ENCODE measurements at regions not wholly inside any gene's neighbourhood (a gene's known extent, or its start where the extent isn't known, plus 50 kb on each side); places are given as distances from the start of the nearest gene placed in this dataset.

DNA sequence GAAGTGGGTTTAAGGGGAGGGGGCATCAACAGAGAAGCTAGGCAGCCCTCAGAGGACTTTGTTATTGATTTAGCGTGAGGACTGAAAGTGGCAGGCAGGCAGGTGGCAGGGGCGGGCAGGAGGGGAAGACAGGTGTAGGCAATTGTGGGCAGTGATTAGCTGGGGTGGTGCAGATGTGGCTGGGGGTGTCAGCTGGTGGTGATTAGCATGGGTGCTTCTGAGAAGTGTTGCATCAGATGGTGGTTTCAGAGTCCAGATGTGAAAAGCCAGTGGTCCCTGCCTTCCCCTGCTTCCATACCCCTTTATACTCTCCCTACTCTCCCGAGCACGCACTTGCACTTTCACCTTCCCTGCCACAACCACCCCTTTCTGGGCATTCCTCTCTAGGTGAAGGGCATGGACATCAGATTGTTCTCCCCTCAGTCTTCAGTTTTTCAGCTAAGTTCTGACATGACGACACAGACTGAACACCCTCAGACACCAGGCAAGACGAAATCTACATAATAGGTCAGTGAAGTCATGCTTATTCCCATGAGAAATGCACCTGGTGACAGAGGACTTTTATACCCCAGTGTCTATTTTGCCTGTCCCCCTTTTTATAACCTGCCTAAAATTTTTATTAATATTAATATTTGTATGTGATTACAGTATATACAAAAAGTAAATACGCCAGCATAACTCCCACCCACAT, 435.7 kb upstream of the CADM1 start:
- peak; percentile 56 for DNase-seq

DNA sequence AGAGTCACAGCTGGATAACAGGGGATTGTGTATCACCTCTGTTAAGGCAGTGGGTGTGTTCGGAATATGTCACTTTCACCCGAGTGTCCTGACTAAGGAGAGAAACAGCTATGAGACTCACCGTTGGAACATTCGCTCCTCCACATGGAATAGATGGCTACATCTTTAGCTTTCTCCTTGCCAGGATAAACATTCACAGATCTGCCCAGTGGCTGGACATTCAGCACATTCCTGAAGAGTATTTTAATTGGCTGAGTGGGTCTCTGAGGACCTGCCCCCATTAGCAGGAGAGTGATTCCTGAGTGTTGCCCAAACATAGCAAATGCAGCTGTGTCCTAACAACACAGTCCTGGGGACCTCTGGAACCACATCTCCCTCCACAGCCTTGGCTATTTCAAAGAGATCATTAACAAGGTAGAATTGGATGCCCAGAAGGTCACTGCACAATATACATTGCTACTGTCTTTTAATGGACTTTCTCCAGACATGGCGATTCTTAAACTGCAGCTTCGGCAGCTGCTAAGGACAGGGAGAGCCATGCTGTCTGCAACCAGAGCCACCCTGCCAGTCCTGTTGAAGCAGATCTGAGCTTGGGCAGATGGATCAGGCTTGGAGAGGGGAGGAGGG, 435.0 kb upstream of the CADM1 start:
- DNase-seq = no peak

DNA sequence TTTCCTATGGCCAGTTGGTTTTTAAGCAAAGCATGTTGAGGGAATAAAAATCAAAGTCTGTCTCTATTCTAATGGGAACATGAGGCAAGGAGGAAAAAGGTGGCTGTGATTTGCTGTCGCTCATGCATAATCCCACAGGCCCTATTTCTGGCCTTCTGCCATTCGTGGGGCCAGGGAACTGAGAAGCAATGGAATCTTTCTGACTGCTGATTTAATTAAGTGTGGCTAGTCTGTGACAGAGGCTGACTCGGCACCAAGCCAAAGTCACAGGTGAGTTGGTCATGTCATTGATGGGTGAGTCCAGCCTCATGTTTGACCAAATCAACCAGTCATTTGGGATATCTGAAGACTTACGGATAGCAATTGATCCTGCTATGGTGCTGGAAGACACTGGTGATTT, 429.3 kb upstream of the CADM1 start:
- DNase-seq = no peak

DNA sequence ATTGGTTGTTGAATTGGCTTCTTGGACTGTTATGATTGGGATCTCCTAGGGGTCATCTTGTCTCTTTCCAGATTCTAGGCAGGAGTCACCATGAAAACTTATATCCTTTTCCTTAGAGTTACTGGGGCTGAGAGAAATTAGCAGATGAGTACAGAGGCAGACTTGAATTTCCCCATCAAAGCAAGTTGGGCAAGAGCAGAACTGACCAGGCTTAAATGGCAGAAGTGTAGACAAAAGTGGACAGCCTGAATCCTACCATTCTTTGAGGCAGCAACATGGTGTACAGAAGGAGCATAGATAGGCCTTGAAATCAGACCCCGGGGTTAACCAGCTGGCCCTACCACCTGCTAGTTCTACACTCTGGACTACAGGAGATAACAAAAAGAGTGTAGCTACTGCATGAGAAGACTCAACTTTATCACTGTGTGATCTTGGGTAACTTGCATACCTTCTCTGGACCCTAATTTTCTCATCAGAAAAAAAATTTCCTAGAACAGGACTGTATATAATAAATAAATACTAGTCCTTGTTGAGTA, 427.4 kb upstream of the CADM1 start:
- no peak for DNase-seq

DNA sequence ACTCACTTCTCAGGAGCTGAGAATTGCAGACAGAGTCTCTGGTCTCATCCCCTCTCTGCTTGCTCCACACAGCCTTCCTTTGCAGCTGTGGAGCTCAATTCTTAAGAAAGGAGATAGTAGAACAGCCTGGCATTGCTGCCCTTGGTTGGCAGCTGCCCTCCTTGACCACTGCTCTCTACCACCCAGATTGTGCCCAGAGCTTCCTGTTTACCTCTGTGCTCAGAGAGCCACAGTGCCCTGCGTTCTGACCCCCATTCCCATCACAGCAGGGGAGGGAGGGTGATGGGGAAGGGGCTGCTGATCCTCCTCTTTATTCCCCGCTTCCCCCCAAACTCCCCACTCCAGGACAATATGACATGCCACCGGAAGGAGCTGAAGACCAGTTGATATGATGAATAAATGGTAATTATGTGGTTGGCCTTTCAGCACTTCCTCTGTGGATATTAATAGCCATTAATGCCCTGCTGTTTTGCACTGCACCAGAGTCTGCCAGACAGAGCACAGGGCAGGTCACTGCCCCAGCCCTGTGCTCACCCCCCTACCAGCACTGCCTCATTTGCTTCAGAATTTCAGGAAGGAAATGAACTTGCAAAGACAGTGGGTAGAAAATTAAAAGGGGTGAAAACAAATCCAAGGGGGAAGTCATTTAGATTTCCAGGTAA, 426.8 kb upstream of the CADM1 start:
- no peak for DNase-seq

DNA sequence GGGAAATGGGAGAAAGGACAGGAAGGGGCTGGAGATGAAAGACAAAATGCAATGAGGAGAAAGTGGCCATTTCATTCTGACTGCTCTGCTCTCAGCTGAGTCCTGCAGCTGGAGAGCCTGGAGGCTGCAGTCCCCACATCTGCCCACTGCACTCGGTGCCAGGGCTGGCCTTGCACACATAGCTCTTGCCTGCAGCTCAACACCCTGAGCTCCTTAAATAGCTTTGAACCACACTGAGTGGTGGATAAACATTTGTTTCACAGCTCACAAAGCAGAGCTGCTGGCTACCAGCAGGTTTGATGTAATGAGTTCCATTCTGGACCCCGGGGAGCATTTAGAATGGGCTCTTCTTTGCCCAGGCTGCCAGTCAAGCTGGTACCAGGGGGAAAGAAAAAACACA, 426.1 kb upstream of the CADM1 start:
- peak; percentile 26 for DNase-seq

DNA sequence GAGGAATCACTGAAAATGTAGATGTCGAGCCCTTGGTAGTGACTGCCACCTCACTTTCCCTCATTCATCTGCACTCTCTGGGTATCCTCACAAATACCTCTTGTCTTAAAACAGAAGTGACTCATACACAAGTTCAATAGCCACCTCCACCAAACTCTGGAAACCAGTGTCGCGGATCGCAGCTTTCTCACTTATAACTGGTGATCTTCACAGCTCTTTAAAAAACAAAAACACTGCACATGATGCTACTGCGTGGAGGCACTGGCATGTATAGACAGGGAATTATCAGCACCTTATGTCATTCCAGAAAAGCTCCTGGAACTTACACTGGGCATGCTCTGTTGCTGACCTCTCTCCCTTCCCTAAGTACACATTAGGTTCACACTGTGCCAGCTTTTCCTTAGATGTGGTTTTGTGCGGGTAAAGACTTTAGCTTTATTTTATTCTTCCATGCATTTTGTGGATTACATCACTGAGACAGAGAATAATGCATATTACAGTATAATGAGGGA, 425.5 kb upstream of the CADM1 start:
- DNase-seq = no peak

DNA sequence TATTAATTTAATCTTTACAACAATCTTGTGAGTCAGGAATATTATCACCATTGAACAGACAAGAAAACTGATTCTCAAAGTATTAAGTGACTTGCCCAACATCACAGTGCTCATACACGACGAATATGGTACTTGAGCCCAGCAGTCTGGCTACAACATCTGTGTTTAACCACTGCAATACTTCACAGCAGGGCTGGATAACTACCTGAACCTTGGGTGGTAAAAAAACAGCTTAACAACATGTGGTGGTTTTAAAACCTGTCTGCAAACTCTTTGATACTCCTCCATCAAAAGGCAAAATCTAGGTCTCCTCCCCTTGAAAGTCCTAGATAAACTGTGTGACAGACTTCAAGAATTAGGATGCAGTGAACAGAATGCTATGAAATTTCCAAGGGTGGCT, 424.6 kb upstream of the CADM1 start:
- no peak for DNase-seq

DNA sequence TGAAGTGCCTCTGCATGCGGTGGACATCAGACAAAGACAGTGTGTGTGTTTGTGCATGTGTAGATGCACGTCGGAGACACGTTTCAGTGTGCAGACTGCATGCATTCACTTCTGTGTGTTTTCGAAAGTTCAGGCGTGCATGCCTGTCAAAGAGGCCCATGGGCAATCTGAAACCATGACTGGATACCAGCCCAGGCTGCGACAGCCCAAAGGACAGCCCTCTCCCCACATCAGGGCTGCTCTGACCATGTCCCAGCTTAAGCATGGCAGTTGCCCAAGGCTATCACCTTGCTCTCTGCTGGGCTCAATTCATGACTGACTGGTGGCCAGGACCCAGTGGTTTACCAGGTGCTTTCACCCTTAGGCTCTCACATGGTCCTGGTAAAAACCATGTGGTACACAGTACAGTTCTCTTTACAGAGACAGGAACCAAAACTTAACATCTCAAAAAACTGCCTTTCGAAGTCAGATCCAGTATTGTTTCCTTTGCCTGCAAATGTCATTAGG, 423.7 kb upstream of the CADM1 start:
- no peak for DNase-seq

DNA sequence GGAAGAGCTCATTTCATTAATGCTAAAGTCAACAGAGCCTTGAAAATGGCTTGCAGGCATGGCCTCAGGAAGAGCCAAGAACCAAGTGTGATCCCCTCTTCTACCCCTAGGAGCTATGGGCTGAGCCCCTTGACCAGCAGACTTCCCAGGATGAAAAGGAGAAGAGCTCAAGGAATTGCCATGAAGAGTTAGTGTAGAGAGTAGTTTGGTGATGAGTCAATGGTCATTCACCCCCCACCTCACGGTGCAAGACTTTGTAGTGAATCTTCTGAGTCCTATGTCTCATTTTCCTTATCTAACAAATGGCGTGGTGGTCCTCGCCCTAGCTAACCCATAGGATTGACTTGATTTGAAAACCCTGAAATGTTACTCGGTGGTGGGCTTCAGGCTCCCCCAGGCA, 422.4 kb upstream of the CADM1 start:
- no peak for DNase-seq

DNA sequence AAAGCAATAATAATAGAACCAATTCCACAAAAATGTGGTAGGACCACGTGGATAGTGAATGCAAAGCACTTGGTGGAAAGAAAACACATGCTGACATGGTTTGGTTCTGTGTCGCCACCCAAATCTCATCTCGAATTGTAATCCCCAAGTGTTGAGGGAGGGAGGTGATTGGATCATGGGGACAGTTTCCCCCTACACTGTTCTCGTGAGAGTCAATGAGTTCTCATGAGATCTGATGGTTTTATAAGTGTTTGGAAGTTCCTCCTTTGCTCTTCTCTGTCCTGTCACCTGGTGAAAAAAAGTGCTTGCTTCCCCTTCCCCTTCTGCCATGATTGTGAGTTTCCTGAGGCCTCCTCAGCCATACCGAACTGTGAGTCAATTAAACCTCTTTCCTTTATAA, 421.9 kb upstream of the CADM1 start:
- DNase-seq = no peak

DNA sequence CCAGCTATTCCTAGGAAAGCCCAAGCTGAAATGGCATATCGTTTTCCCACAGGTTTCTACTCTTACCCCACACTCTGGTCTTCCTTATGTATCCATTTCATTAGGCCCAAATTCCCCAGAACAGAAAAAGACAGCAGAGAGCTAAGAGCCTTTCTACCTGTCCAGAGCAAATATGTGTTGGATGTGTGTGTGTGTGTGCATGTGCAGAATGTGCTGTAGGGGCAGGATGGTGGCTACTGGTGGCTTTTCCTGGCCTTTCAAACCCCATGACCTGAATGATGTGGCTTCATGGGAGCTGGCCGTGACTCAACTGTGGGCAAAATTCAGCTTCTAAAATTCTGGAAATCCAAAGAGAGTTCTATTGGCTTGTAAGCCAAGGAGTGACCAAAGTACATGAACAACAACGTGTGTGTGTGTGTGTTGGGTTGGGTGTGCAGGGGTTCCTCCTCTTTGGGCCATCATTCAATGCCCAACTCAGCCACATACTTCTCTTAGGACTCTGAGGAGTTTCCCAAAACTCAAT, 421.4 kb upstream of the CADM1 start:
- no peak for DNase-seq

DNA sequence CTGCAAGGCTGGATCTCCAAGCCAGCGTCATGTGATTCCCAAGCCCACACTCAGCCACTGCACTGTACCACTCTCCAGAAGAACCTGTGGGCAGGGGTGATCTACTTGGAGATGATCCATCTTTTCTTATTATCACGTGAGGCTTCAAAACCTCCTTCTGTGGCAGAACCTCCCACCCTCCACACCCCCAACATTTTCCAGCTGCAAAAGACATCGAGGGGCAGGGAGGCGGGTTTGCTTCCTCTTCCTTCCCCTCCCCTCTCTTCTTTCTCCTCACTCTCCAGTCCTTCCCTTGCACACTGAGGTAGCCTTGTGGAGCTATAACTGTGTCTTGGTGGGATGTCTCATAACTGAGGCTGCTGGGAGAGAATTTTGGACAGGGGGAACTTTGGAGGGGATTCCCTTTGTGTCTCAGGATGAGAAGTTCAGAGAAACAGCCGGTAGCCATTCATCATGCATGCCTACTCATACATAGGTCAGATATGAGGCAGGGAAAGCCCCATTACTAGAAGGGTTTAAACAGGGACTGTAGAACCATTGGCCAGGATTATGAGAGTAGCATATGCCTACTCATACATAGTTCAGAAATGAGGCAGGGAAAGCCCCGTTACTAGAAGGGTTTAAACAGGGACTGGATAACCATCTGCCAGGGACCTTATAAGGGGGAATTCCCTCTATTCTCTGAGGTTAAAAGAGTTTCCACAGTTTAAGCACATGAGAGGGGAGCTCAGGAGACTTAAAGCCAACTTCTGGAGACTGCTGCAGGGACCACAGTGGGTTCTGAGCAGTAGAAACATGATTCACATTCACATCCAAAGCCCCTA, 420.7 kb upstream of the CADM1 start:
- no peak for DNase-seq

DNA sequence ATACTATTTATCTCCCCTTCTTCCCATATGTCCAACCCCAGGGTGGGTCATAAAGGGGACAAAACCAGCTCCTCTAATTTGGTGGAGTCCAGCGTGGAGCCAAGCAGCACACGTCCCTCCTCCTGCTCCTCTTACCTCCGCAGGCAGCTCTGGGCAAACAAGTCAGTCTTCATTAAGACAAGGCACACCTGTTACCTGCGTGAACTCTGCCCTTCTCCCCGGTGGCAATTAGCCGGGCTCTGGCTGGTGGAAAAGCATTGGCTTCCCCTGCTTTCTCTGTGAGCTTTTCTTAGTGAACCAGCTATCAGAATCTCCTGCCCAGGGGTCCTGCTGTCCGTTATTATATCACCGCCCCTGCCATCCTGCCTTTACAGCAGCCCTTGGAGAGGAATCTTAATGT, 418.7 kb upstream of the CADM1 start:
- no peak for DNase-seq

DNA sequence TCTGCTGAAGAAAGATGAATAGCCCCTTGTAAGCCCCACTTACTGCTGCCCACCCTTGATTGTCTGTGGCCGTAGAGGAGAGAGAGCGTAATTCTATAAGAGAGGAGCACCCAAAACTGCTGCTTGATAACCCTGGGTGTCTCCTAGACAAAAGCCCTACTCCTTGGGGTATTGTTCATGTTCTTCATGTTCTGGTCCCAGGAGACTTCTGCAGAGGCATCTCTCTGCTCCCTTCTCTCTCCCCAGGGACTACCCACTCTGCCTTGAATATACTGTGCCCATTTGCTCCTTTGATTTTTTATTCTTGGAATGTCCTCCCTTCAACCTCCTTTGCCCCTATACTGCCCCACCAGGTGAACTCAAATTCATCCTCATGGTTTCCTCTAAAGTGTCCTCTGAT, 417.8 kb upstream of the CADM1 start:
- DNase-seq = no peak

DNA sequence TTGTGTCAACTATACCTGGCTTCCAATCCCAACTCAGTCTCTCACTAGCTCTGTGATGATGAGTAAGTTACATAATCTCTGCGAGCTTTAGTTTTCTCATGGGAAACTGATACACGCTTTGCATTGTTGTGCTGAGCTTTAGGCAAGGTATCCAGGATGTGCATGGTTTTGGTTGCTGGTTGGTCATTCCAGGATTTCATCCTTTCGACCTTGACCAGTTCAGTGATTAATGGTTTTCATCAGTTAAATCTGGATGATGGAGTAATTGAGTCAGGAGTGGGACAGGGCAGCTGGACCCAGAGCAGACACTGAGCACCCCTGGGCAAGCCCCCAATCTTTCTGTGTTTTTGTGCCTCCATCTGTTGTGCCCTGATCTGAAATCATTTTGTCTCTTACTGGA, 417.3 kb upstream of the CADM1 start:
- peak; percentile 24 for DNase-seq

DNA sequence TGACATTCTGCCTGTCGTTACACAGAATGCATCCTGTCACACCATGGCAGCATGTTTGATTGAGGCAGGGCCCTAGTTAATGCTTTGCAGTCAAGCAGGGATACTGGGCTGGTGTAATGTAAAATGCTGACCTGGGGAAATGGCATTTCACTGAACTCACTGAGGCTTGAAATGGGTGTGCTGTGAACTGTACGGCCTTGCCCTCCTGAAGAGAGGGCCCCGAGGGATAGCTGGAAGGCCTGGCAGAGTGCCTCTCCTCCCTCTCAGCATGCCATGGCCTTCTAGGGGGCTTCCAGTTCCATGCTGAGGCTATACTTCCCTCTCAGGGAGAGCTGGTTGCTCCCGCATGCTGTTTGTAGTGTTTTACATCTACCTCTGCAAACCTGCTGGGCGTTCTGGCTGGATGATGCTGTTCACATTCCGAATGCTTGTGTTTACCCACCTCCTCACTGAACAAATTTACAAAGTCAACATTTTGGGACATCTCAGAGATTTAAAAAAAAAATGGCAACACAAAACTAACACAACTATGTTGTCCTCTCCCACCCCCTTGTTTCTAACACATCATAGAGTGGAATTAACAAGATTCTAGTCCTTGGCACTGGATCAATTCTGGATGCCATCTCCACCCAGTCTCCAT, 416.7 kb upstream of the CADM1 start:
- no peak for DNase-seq

DNA sequence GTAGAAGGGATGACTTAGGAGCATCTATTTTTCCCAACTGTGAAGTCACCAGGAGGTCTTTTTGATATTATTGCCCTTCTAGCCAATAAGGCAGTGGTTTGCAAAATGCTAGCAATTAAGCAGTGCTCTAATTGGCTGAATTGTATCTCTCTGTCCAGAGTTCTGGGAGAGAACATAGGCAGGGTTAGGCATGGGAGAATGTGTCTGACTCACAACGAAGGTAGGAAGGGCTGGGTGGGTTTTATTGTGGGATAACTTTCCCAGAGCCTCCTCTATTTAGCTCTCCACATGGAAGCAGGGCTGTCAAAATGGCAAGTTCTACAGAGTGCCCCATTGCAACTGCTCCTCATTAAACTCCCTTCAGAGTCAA, 415.9 kb upstream of the CADM1 start:
- no peak for DNase-seq

DNA sequence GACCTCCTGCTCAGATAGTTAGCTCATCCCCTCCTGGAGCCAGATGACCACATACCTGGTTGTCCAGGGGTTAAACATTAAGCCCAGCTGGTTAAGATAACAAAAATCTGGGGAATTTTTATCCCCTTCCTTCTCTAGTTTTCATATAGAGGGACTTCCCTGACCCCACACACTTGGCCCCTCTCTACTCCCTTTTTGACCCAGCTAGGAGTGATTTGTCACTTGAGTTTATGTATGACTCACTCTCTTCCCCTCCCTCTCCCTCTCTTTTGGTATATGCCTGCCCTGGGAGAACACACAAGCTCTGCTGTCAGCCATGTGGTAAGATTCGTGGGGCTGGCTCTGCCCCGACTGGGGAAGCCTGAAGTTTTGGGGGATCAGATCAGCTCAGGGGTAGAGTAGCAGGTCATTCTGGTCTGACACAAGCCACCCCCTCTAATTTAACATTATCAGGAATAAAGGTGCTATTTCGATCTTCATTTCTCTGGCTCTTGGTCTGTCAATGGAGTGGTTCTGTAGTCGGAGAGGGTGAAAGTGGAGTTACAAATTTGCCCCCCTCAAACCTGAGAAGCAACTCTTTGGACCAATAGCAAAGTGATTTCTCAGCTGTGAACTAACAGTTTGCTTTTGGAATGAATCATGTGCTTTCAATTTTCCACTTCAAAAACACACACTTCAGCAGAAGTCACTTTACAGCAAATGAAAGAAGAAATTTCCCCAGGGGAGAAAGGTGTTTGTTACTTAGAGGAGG, 415.3 kb upstream of the CADM1 start:
- no peak for DNase-seq

DNA sequence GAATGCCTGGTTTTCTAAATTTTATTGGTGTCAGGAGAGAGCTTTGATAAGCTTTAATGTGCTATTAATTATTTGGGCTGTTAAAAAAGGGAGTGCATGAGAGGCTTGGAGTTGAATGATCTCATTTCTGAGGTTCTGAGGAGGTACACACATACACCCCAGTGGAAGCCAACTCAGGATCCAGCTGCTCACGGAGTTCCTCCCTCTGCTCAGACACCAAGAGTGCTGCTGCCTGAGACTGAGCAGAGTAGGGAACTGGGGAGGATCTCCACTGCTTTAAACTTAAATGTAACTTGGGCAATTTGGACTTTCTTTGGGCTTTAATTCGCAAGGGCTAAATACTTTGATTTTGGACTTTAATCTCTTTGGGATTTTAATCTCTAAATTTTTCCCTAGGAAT, 414.4 kb upstream of the CADM1 start:
- no peak for DNase-seq

DNA sequence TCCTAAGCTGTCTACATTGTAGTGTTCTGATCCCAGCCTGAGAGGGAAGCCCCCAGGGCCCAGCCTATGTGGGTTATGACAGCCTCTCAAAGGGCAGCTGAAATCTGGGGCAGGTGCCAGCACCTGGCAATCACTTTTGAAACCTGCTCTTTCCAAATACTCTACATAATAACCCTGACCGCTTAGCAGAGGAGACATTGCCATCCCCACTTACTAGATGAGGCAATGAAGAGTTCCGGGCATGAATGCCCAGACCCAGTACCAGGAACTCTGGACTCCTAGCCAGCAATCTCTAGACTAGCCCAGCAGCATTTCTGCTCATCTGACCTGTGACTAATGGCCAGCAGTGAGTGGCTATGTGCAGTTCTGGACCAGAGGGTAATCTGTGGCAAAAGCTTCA, 412.4 kb upstream of the CADM1 start:
- peak; percentile 58 for DNase-seq

All from DMS153 (cell line).